Stimulated activated CD8-positive, alpha-beta memory T cell treated with anti-CD3 and anti-CD28 coated beads, Interleukin-2, amount 100 ng/mL, for 48 hours (primary cell): ENCODE measurements at regions not wholly inside any gene's neighbourhood (a gene's known extent, or its start where the extent isn't known, plus 50 kb on each side); places are given as distances from the start of the nearest gene placed in this dataset.
"Not testable (repeated sequence)": the region's sequence is repeated elsewhere in the genome, so short reads cannot be mapped to it uniquely, and the experiment has no call there.

Source experiments
- DNase-seq, 2 donors: peaks; one replicate each; pipeline ENCODE4 v3.0.0-alpha.2; 2020; ENCODE audit warnings: low read depth in 2 of 2

GRCh38 chr4:38414410-38414809 lies 249.6 kb upstream of the KLF3 start:
- no peak for DNase-seq

GRCh38 chr4:38415682-38416081 lies 248.3 kb upstream of the KLF3 start:
- no peak for DNase-seq

- DNase-seq = no peak
These were observed 247.5 kb upstream of the KLF3 start for GRCh38 chr4:38416450-38417014.

- not testable (repeated sequence) for DNase-seq
These were observed 243.7 kb upstream of the KLF3 start for GRCh38 chr4:38420254-38420653.

- no peak for DNase-seq
These were observed 241.1 kb upstream of the KLF3 start for GRCh38 chr4:38422850-38423249.

GRCh38 chr4:38424151-38424871 lies 239.7 kb upstream of the KLF3 start:
- no peak for DNase-seq

- DNase-seq = no peak
These were observed 237.5 kb upstream of the KLF3 start for GRCh38 chr4:38426532-38426931.

GRCh38 chr4:38430841-38431240 lies 233.2 kb upstream of the KLF3 start:
- no peak for DNase-seq

- no peak for DNase-seq
These were observed 221.8 kb upstream of the KLF3 start for GRCh38 chr4:38442073-38442788.

GRCh38 chr4:38449506-38450174 lies 214.4 kb upstream of the KLF3 start:
- DNase-seq = no peak

GRCh38 chr4:38452009-38452408 lies 212.0 kb upstream of the KLF3 start:
- DNase-seq = no peak

- DNase-seq = no peak
These were observed 211.5 kb upstream of the KLF3 start for GRCh38 chr4:38452542-38452941.

GRCh38 chr4:38453253-38453881 lies 210.6 kb upstream of the KLF3 start:
- DNase-seq = no peak

GRCh38 chr4:38454284-38454683 lies 209.7 kb upstream of the KLF3 start:
- no peak for DNase-seq

- no peak for DNase-seq
These were observed 208.7 kb upstream of the KLF3 start for GRCh38 chr4:38455092-38455862.

GRCh38 chr4:38456096-38456495 lies 207.9 kb upstream of the KLF3 start:
- DNase-seq = no peak

- no peak for DNase-seq
These were observed 202.7 kb upstream of the KLF3 start for GRCh38 chr4:38461342-38461741.

GRCh38 chr4:38462367-38463055 lies 201.5 kb upstream of the KLF3 start:
- DNase-seq = no peak

- no peak for DNase-seq
These were observed 200.6 kb upstream of the KLF3 start for GRCh38 chr4:38463268-38463958.

GRCh38 chr4:38464328-38464727 lies 199.7 kb upstream of the KLF3 start:
- DNase-seq = no peak
